ENCODE measurements at regions not wholly inside any gene's neighbourhood (a gene's known extent, or its start where the extent isn't known, plus 50 kb on each side); places are given as distances from the start of the nearest gene placed in this dataset.

DNA sequence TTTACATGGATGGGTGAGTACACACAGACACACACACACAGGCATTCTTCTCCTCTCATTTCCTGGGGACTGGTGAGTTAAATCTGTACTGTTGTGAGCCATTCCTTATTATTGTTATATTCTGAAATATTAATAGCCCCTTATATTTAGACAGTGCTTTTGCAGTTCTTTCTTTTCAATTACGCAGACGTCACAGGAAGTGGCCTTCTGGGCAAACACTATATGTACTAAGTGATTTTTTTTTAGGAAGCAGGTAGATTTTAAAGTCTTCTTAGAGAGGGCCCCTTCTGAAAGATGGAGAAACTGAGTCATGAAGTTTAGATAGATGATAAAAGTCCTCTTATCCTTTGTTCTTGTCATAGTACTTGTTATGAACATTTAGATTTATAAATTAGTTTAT, 1213.6 kb downstream of the VRK1 start:
- intact Hi-C loops (cut with micrococcal nuclease; ENCODE audit: unreplicated experiment): no loop called here
- POLR2A ChIA-PET: no interaction called here
- WGBS (ENCODE audit: low lambda C conversion rate): 5% methylated on average over 2 of the region's 2 CpGs
- no peak for DNase-seq (ENCODE audit: low spot score)
- H3K79me2 ChIP-seq (ENCODE audit: insufficient read depth, low read length): no peaks in the 10 kb centered on the region
- H2AFZ ChIP-seq (ENCODE audit: low read length): no peak overlapping the region
- no TSS peak for BruUV-seq (replicated peaks)
- H4K20me1 ChIP-seq (ENCODE audit: insufficient read depth, low read length): no peaks in the 10 kb centered on the region
- TF ChIP-seq PHF5A (CRISPR knock-in tag; IDR thresholded peaks at IDR 0.05; ENCODE audit: low read depth, unreplicated experiment) (no peak), KAT2B (IDR thresholded peaks at IDR 0.05; ENCODE audit: borderline replicate concordance, low read depth, low read length) (no peak), ELF1 (CRISPR knock-in tag; IDR thresholded peaks at IDR 0.05) (no peak), KLF9 (CRISPR knock-in tag; IDR thresholded peaks at IDR 0.05; ENCODE audit: low read depth) (no peak), ZEB1 (IDR thresholded peaks at IDR 0.05; ENCODE audit: insufficient replicate concordance, low read depth) (no peak), SNRNP70 (IDR thresholded peaks at IDR 0.05; ENCODE audit: low read depth, low read length) (no peak), THAP11 (CRISPR knock-in tag; IDR thresholded peaks at IDR 0.05) (no peak)
- TF ChIP-seq, protein P1, sequence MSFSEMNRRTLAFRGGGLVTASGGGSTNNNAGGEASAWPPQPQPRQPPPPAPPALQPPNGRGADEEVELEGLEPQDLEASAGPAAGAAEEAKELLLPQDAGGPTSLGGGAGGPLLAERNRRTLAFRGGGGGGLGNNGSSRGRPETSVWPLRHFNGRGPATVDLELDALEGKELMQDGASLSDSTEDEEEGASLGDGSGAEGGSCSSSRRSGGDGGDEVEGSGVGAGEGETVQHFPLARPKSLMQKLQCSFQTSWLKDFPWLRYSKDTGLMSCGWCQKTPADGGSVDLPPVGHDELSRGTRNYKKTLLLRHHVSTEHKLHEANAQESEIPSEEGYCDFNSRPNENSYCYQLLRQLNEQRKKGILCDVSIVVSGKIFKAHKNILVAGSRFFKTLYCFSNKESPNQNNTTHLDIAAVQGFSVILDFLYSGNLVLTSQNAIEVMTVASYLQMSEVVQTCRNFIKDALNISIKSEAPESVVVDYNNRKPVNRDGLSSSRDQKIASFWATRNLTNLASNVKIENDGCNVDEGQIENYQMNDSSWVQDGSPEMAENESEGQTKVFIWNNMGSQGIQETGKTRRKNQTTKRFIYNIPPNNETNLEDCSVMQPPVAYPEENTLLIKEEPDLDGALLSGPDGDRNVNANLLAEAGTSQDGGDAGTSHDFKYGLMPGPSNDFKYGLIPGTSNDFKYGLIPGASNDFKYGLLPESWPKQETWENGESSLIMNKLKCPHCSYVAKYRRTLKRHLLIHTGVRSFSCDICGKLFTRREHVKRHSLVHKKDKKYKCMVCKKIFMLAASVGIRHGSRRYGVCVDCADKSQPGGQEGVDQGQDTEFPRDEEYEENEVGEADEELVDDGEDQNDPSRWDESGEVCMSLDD (CRISPR knock-in tag; IDR thresholded peaks at IDR 0.05; ENCODE audit: borderline replicate concordance): no peak
- TF ChIP-seq, protein P2, sequence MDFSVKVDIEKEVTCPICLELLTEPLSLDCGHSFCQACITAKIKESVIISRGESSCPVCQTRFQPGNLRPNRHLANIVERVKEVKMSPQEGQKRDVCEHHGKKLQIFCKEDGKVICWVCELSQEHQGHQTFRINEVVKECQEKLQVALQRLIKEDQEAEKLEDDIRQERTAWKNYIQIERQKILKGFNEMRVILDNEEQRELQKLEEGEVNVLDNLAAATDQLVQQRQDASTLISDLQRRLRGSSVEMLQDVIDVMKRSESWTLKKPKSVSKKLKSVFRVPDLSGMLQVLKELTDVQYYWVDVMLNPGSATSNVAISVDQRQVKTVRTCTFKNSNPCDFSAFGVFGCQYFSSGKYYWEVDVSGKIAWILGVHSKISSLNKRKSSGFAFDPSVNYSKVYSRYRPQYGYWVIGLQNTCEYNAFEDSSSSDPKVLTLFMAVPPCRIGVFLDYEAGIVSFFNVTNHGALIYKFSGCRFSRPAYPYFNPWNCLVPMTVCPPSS (IDR thresholded peaks at IDR 0.05): no peak
- H3K9me3 ChIP-seq (ENCODE audit: low read length): peaks cover 71% of the 10 kb centered on the region
- ATAC-seq: no peak
- no peaks in the 10 kb centered on the region for H3K36me3 ChIP-seq (replicated peaks in 1 of 2; ENCODE audit: control insufficient read depth in 1 of 2, insufficient read depth in 2 of 2, low read length in 2 of 2)
- FAIRE-seq: no peak
- no peaks in the 10 kb centered on the region for H3K27me3 ChIP-seq (ENCODE audit: control insufficient read depth in 1 of 2, insufficient read depth in 2 of 2, low read length in 2 of 2)
- no peak overlapping the region for H3K27ac ChIP-seq (ENCODE audit: extremely low read length, insufficient read depth, low read length)
- no peak overlapping the region for H3K4me2 ChIP-seq (ENCODE audit: low read depth, low read length)
- in situ Hi-C loops (cut with HindIII; ENCODE audit: extremely low pct_ligation_motif_present, low pct_unique_long_range_greater_than_20kb): no loop called here
- H3K4me1 ChIP-seq (ENCODE audit: insufficient read depth, low read length): no peaks in the 10 kb centered on the region
- H3K4me3 ChIP-seq (replicated peaks in 1 of 3; ENCODE audit: insufficient read depth in 1 of 3, low read depth in 2 of 3, low read length in 3 of 3): no peak overlapping the region
- CTCF ChIA-PET (ENCODE audit: low intra/inter-chr PET ratio, low total read pairs): no interaction called here
- no peak overlapping the region for H3K9ac ChIP-seq (ENCODE audit: insufficient read depth, low read depth, low read length)

All from HepG2 (cell line).